ENCODE measurements at regions not wholly inside any gene's neighbourhood (a gene's known extent, or its start where the extent isn't known, plus 50 kb on each side); places are given as distances from the start of the nearest gene placed in this dataset.

DNA sequence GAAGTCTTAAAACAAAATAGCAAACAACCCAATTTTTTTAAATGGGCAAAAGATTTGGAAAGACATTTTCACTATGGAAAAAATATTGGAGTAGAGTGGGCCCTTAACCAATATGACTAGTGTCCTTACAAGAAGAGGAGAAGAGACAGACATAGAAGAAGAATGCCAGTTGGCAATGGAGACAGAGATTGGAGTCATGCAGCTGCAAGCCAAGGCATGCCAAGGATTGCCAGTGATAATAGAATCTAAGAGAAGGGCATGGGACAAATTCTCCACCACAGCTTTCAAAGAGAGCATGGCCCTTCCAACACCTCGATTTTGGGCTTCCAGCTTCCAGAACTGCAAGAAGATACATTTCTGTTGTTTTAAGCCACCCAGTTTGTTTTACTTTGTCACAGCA, 92.7 kb downstream of the RGS2 start:
- no peaks in the 10 kb centered on the region for H4K20me1 ChIP-seq (replicated peaks; ENCODE audit: control insufficient read depth, extremely low read depth, insufficient read depth, low read length)
- H3K4me2 ChIP-seq (ENCODE audit: insufficient read depth, low read length), result no peak overlapping the region
- no peaks in the 10 kb centered on the region for H3K27me3 ChIP-seq (ENCODE audit: control insufficient read depth in 2 of 2, insufficient read depth in 2 of 2, low read length in 2 of 2)
- H3K36me3 ChIP-seq (ENCODE audit: control insufficient read depth in 2 of 2, extremely low read depth in 1 of 2, insufficient read depth in 2 of 2, low read length in 2 of 2), result no peaks in the 10 kb centered on the region
- FAIRE-seq (no peak), DNase-seq (ENCODE audit: low read depth, low spot score) (no peak)
- no peaks in the 10 kb centered on the region for H3K9me1 ChIP-seq (replicated peaks; ENCODE audit: control insufficient read depth, extremely low read depth, insufficient read depth, low read length)
- H2AFZ ChIP-seq (ENCODE audit: low read depth, low read length), result no peak overlapping the region
- POLR2A ChIA-PET, result no interaction called here
- BruUV-seq (replicated peaks), result no TSS peak
- TF ChIP-seq MAX (IDR thresholded peaks at IDR 0.05; ENCODE audit: insufficient read depth, insufficient read length) (no peak), POLR2AphosphoS5 (IDR thresholded peaks at IDR 0.05; ENCODE audit: insufficient read depth, low read depth, low read length) (no peak), FOS (IDR thresholded peaks at IDR 0.05; ENCODE audit: borderline replicate concordance, insufficient read depth, low read length) (no peak), POLR2A (IDR thresholded peaks at IDR 0.05; ENCODE audit: low read depth, low read length) (no peak), GATA2 (IDR thresholded peaks at IDR 0.05; ENCODE audit: insufficient read depth, insufficient read length, low read depth, low read length) (no peak), JUN (IDR thresholded peaks at IDR 0.05; ENCODE audit: borderline replicate concordance, insufficient read depth, insufficient read length, low read depth) (no peak), CTCF (IDR thresholded peaks at IDR 0.05; ENCODE audit: extremely low read depth in 1 of 2, insufficient read depth in 1 of 2, low read depth in 1 of 2, low read length in 2 of 2) (no peak), MYC (IDR thresholded peaks at IDR 0.05; ENCODE audit: low read depth, low read length) (no peak), EZH2 (IDR thresholded peaks at IDR 0.05; ENCODE audit: borderline replicate concordance, low read depth, low read length, severe bottlenecking) (no peak)
- no peaks in the 10 kb centered on the region for H3K4me1 ChIP-seq (ENCODE audit: control insufficient read depth, extremely low read depth, insufficient read depth, low read length)
- CTCF ChIA-PET, result interaction anchor here (1.0 kb wide), 1 partner anchor 33 kb away, joined by 4 read pairs; no protein-coding TSS in a partner anchor
- no peak overlapping the region for H3K27ac ChIP-seq (ENCODE audit: insufficient read depth, low read depth, low read length)
- no peak overlapping the region for H3K4me3 ChIP-seq (replicated peaks in 1 of 3; ENCODE audit: insufficient read depth in 1 of 3, low read depth in 1 of 3, low read length in 3 of 3)
- no peaks in the 10 kb centered on the region for H3K79me2 ChIP-seq (ENCODE audit: control insufficient read depth, insufficient read depth, low read length)
- no peaks in the 10 kb centered on the region for H3K9me3 ChIP-seq (replicated peaks; ENCODE audit: control insufficient read depth, insufficient read depth, low read length)
- no peak overlapping the region for H3K9ac ChIP-seq (replicated peaks; ENCODE audit: extremely low read depth, insufficient read depth, low read length)
- intact Hi-C loops (cut with micrococcal nuclease), result no loop called here
- dilution Hi-C loops (cut with MboI; ENCODE audit: extremely low pct_ligation_motif_present, low sequenced_read_pairs), result no loop called here

Data from endothelial cell of umbilical vein (primary cell).